ENCODE measurements at regions not wholly inside any gene's neighbourhood (a gene's known extent, or its start where the extent isn't known, plus 50 kb on each side); places are given as distances from the start of the nearest gene placed in this dataset.

GRCh38 chr4:110675426-110675825 is 52.5 kb upstream of the PITX2 start:
- no peak overlapping the region for H3K27ac ChIP-seq
- DNase-seq (ENCODE audit: low spot score): no peak
- TF ChIP-seq, protein P1, sequence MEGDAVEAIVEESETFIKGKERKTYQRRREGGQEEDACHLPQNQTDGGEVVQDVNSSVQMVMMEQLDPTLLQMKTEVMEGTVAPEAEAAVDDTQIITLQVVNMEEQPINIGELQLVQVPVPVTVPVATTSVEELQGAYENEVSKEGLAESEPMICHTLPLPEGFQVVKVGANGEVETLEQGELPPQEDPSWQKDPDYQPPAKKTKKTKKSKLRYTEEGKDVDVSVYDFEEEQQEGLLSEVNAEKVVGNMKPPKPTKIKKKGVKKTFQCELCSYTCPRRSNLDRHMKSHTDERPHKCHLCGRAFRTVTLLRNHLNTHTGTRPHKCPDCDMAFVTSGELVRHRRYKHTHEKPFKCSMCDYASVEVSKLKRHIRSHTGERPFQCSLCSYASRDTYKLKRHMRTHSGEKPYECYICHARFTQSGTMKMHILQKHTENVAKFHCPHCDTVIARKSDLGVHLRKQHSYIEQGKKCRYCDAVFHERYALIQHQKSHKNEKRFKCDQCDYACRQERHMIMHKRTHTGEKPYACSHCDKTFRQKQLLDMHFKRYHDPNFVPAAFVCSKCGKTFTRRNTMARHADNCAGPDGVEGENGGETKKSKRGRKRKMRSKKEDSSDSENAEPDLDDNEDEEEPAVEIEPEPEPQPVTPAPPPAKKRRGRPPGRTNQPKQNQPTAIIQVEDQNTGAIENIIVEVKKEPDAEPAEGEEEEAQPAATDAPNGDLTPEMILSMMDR (IDR thresholded peaks at IDR 0.05): no peak
- no peak overlapping the region for H3K4me3 ChIP-seq

GRCh38 chr4:110676241-110676640 is 53.4 kb upstream of the PITX2 start:
- Histone ChIP-seq H3K4me3 (no peak overlapping the region), H3K27ac (no peak overlapping the region)
- no peak for DNase-seq (ENCODE audit: low spot score)
- TF ChIP-seq, protein P1 (IDR thresholded peaks at IDR 0.05): no peak

DNA sequence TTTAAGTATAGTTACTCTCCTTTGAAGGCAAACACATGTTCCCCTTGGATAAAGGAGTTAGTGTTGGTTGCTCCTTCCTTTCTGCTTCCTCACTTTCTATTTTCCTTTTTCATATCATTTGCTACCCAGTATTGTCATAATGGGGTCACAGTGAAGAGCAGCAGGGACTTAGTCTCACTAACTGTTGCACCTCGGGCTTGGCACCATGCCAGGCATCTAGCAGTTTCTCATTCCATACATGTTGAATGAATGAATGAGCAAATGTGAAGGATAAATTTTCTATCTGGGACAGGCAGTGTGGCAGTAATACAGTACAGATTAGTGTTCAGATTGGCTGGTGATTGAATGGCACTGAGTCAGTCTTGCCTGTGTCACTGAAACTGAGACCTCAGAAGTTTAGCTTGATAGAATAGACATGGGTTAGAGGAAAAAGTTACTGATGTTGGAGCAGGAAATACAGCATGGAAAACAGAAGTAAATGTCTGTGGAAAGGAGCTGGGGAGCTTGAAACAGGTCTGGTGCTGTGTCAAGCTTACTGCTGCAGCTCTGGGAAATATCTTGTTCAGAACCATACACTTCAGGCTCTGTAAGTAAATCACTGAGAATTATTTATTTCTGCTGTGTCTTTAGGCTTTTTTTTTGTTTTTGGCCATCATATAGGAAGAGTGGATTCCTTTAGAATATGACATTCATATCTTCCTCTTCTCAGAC is 55.8 kb upstream of the PITX2 start:
- Histone ChIP-seq H3K27ac (no peak overlapping the region), H3K4me3 (no peak overlapping the region)
- TF ChIP-seq, protein P1 (IDR thresholded peaks at IDR 0.05): no peak
- no peak for DNase-seq (ENCODE audit: low spot score)

DNA sequence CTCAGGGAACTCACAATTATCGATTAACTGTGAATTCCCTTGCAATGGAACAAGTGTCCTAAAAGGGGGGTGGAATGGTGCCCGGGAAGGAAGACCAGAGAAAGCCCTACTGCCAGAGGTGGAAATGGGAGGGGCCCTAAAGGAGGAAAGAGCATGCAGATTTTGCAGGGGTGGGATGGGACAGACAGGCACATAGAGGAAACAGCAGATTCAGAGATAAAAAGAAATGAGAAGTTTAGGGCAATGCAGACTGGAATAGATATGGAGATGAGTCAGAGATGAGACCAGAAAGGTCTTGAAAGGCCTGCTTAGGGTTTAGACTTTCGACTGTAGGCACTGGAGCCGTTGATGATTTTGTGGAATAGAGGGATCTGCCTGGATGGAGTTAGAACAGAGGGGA is 57.4 kb upstream of the PITX2 start:
- Histone ChIP-seq H3K27ac (no peak overlapping the region), H3K4me3 (no peak overlapping the region)
- DNase-seq (ENCODE audit: low spot score): no peak
- TF ChIP-seq, protein P1 (IDR thresholded peaks at IDR 0.05): no peak

GRCh38 chr4:110681381-110681780 is 58.5 kb upstream of the PITX2 start:
- Histone ChIP-seq H3K4me3 (no peak overlapping the region), H3K27ac (no peak overlapping the region)
- TF ChIP-seq, protein P1 (IDR thresholded peaks at IDR 0.05): no peak
- no peak for DNase-seq (ENCODE audit: low spot score)

GRCh38 chr4:110682311-110682710 is 59.4 kb upstream of the PITX2 start:
- DNase-seq (ENCODE audit: low spot score): no peak
- Histone ChIP-seq H3K4me3 (no peak overlapping the region), H3K27ac (no peak overlapping the region)
- TF ChIP-seq, protein P1 (IDR thresholded peaks at IDR 0.05): no peak

DNA sequence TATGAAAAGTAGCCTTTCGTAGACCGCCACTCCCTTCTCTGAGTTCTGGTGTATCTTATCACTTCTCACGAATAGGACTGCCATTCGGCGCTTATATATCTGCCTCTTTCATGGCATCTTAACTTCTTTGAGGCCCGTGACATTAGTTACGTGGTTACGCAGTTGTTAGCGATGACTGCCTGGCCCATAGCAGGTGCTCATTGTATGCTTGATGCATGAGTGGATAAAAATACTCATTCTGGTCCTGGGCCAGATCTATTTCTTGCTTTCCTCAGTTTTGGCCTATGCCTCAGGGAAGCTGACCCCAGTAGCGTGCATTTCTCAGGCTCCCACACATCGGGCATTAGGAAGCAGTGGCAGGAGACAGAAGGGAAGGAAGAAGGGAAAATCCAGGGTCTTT is 60.7 kb upstream of the PITX2 start:
- no peak overlapping the region for H3K27ac ChIP-seq
- no peak overlapping the region for H3K4me3 ChIP-seq
- TF ChIP-seq, protein P1 (IDR thresholded peaks at IDR 0.05): no peak
- no peak for DNase-seq (ENCODE audit: low spot score)
